H1 (cell line): ENCODE measurements at regions not wholly inside any gene's neighbourhood (a gene's known extent, or its start where the extent isn't known, plus 50 kb on each side); places are given as distances from the start of the nearest gene placed in this dataset.

Source experiments
- POLR2AphosphoS5 ChIP-seq: IDR thresholded peaks from 2 replicates; pipeline ENCODE4 v1.6.1; 2011; ENCODE audit warnings: low read depth, low read length
- RAD21 ChIP-seq, 2 experiments: IDR thresholded peaks in 1 of 2; conservative IDR thresholded peaks in 1 of 2; 2 replicates each; pipeline ENCODE4 v1.6.1; 2011; ENCODE audit warnings: low read depth in 2 of 2, low read length in 2 of 2, improper control_type of control experiment in 1 of 2, inconsistent platforms in 1 of 2, mild to moderate bottlenecking in 1 of 2, moderate library complexity in 1 of 2
- TAF1 ChIP-seq: IDR thresholded peaks from 2 replicates; pipeline ENCODE4 v1.6.1; 2011; ENCODE audit warnings: mild to moderate bottlenecking, low read depth, low read length
- TF ChIP-seq, protein P1 (sequence below), 3 experiments: IDR thresholded peaks; 1 replicate in 2 of 3; 2 replicates in 1 of 3; pipeline versions ENCODE4 v1.5.1 to v1.6.1; 2011; ENCODE audit warnings: low read length in 3 of 3, mild to moderate bottlenecking in 3 of 3, inconsistent platforms in 2 of 3, low read depth in 1 of 3, moderate library complexity in 1 of 3; ENCODE audit not compliant: insufficient read depth in 1 of 3; ENCODE audit errors: control extremely low read depth in 1 of 3

DNA sequence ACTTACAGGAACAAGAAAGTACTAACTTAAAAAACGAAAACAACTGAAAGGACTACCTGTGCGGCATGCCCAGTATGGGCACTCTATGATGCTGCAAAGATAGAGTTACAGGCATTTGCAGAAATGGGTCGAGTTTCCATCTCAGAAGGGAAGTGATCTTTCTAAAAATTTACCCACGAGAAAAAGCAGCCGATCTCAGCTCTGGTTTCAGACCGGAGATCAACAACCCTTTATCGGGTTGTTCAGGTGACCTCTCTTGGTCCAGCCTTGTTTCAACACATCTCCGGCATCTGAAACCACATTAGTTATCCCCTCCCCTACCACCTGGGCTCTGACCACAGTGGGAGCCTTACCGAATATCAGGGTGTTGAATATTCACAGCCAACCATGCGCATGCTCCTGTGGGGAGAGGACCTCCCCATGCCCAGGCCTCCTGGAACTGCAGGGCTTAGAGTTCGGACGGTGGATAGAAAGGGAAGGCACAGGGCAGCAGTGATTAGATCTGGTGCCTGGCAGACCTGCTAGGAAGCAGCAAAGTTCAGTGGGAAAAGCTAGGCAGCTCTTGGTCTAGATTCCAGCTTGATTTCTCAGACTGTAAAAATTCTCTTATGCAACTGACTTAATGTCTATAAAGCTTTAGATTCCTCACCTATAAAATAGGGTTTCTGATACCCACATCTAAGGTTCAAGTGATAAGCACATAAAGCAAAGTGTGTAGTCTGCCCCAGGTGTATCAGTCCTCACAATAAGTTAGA lies 906.0 kb downstream of the VRK1 start:
- TF ChIP-seq, protein P1, sequence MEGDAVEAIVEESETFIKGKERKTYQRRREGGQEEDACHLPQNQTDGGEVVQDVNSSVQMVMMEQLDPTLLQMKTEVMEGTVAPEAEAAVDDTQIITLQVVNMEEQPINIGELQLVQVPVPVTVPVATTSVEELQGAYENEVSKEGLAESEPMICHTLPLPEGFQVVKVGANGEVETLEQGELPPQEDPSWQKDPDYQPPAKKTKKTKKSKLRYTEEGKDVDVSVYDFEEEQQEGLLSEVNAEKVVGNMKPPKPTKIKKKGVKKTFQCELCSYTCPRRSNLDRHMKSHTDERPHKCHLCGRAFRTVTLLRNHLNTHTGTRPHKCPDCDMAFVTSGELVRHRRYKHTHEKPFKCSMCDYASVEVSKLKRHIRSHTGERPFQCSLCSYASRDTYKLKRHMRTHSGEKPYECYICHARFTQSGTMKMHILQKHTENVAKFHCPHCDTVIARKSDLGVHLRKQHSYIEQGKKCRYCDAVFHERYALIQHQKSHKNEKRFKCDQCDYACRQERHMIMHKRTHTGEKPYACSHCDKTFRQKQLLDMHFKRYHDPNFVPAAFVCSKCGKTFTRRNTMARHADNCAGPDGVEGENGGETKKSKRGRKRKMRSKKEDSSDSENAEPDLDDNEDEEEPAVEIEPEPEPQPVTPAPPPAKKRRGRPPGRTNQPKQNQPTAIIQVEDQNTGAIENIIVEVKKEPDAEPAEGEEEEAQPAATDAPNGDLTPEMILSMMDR (IDR thresholded peaks at IDR 0.05; ENCODE audit: control extremely low read depth in 1 of 3, insufficient read depth in 1 of 3, low read depth in 1 of 3, low read length in 3 of 3): no peak
- TF ChIP-seq TAF1 (no peak), POLR2AphosphoS5 (no peak), RAD21 (IDR thresholded peaks at IDR 0.05 in 1 of 2, conservative IDR thresholded peaks at IDR 0.05 in 1 of 2; ENCODE audit: low read depth in 2 of 2, low read length in 2 of 2) (no peak)
